Upper lobe of left lung (tissue), 6 donors: ENCODE measurements at regions not wholly inside any gene's neighbourhood (a gene's known extent, or its start where the extent isn't known, plus 50 kb on each side); places are given as distances from the start of the nearest gene placed in this dataset.
"Not testable (repeated sequence)": the region's sequence is repeated elsewhere in the genome, so short reads cannot be mapped to it uniquely, and the experiment has no call there.

ENCODE experiments used
- ATAC-seq, 2 donors: fragments of 200-7000 bp; cut with Tn5 transposase; one replicate each; pipeline ENCODE4 v1.9.1; 2022; ENCODE audit warnings: mild to moderate bottlenecking in 2 of 2, moderate library complexity in 2 of 2; ENCODE audit not compliant: low FRiP score in 2 of 2
- DNase-seq, 2 donors: peaks; one replicate each; pipeline ENCODE4 v3.0.0-alpha.2; 2019 to 2020
- H3K27ac ChIP-seq, 4 donors: fragments of 200-600 bp; sonication (generic); one replicate each; pipeline ENCODE4 v1.5.1; 2016 to 2019
- H3K27me3 ChIP-seq, 4 donors: fragments of 200-600 bp; sonication (generic); one replicate each; pipeline ENCODE4 v1.5.1; 2017 to 2019
- H3K36me3 ChIP-seq, 4 donors: fragments of 200-600 bp; sonication (generic); one replicate each; pipeline ENCODE4 v1.5.1; 2016 to 2019
- H3K4me1 ChIP-seq, 4 donors: fragments of 200-600 bp; sonication (generic); one replicate each; pipeline ENCODE4 v1.5.1; 2018 to 2019
- H3K4me3 ChIP-seq, 4 donors: fragments of 200-600 bp; sonication (generic); one replicate each; pipeline ENCODE4 v1.5.1; 2017 to 2019; ENCODE audit warnings: mild to moderate bottlenecking in 2 of 4, moderate library complexity in 1 of 4
- H3K9me3 ChIP-seq, 4 donors: fragments of 200-600 bp; sonication (generic); one replicate each; pipeline ENCODE4 v1.5.1; 2018 to 2019
- CTCF ChIP-seq, 6 experiments: fragments of 450-650 bp in 4 of 6; fragments of 200-600 bp in 2 of 6; sonication (generic) in 2 of 6; IDR thresholded peaks; one replicate each; pipeline ENCODE4 v1.5.1; 2016 to 2019; ENCODE audit warnings: antibody characterized with exemption in 6 of 6
- EP300 ChIP-seq, 4 donors: sonication (generic); formaldehyde crosslinking; IDR thresholded peaks; one replicate each; pipeline ENCODE4 v1.5.1; 2017; ENCODE audit warnings: antibody characterized with exemption in 4 of 4, control low read depth in 2 of 4
- POLR2A ChIP-seq, 4 donors: fragments of 450-650 bp; IDR thresholded peaks; one replicate each; pipeline ENCODE4 v1.5.1; 2016 to 2017; ENCODE audit warnings: antibody characterized with exemption in 4 of 4, mild to moderate bottlenecking in 2 of 4
- POLR2AphosphoS5 ChIP-seq, 2 donors: sonication (generic); formaldehyde crosslinking; IDR thresholded peaks; one replicate each; pipeline ENCODE4 v1.5.1; 2017; ENCODE audit warnings: antibody characterized with exemption in 2 of 2
- WGBS, 2 donors: methylation state at CpG; one replicate each; pipeline ENCODE4 v1.1.5; 2017 to 2018; 5-methylcytosine and 5-hydroxymethylcytosine counted together
- donor health status: DM: no; HTN: no; CAD: no; lungs with moderate emphysema.
- donor health status: DM: no; HTN: yes; CAD: no; lungs with severe emphysema.

GRCh38 chr4:93947286-93947685 lies 118.7 kb downstream of the ATOH1 start:
- Histone ChIP-seq H3K27me3 (no peaks in the 10 kb centered on the region), H3K4me3 (no peak overlapping the region), H3K9me3 (no peaks in the 10 kb centered on the region), H3K36me3 (no peaks in the 10 kb centered on the region), H3K4me1 (no peaks in the 10 kb centered on the region), H3K27ac (no peak overlapping the region)
- no peak for TF ChIP-seq POLR2A (IDR thresholded peaks at IDR 0.05)
- no peak for TF ChIP-seq POLR2AphosphoS5 (IDR thresholded peaks at IDR 0.05)
- no peak for TF ChIP-seq EP300 (IDR thresholded peaks at IDR 0.05)
- no peak for TF ChIP-seq CTCF (IDR thresholded peaks at IDR 0.05)
- ATAC-seq (no peak), DNase-seq (no peak)

GRCh38 chr4:93950239-93950638 lies 121.7 kb downstream of the ATOH1 start:
- DNase-seq, ATAC-seq, H3K27ac ChIP-seq, H3K4me3 ChIP-seq, H3K36me3 ChIP-seq, H3K4me1 ChIP-seq, H3K27me3 ChIP-seq, H3K9me3 ChIP-seq: not testable (repeated sequence)
- 97 to 98% methylated on average over 4 of the region's 4 CpGs for WGBS, 2 donors

- H3K4me3 ChIP-seq = no peak overlapping the region
- no peaks in the 10 kb centered on the region for H3K27me3 ChIP-seq
- ATAC-seq (no peak), DNase-seq (no peak)
- H3K27ac ChIP-seq = no peak overlapping the region
- no peaks in the 10 kb centered on the region for H3K36me3 ChIP-seq
- TF ChIP-seq POLR2AphosphoS5 (IDR thresholded peaks at IDR 0.05) (no peak), EP300 (IDR thresholded peaks at IDR 0.05) (no peak), CTCF (IDR thresholded peaks at IDR 0.05) (no peak), POLR2A (IDR thresholded peaks at IDR 0.05) (no peak)
- H3K4me1 ChIP-seq = no peaks in the 10 kb centered on the region
- WGBS, 2 donors = 79 to 90% methylated on average over 1 of the region's 1 CpG
- H3K9me3 ChIP-seq = no peaks in the 10 kb centered on the region
These were observed 128.6 kb downstream of the ATOH1 start for GRCh38 chr4:93957186-93957585.

DNA sequence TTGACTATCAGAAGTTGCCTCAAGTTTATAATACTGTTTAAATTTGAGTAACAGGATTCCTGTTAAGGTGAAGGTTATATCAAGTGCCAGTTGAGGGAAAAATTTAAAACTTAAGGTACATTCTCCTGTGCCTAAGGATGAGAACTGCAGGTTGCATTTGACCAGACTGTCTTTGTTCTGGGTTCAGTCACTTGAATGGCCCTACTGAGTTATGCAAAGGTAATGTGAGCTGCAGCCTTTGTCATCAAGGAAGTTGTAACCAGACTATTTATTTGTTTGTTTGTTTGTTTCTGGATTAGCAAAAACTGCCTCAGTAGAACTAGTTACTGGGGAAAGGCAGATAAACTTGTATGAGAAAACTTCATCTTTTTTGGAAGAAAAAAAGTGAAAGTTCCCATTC lies 131.9 kb downstream of the ATOH1 start:
- Histone ChIP-seq H3K4me3 (no peak overlapping the region), H3K27ac (no peak overlapping the region), H3K36me3 (no peaks in the 10 kb centered on the region), H3K4me1 (no peaks in the 10 kb centered on the region), H3K9me3 (no peaks in the 10 kb centered on the region), H3K27me3 (no peaks in the 10 kb centered on the region)
- TF ChIP-seq CTCF (IDR thresholded peaks at IDR 0.05) (no peak), EP300 (IDR thresholded peaks at IDR 0.05) (no peak), POLR2AphosphoS5 (IDR thresholded peaks at IDR 0.05) (no peak), POLR2A (IDR thresholded peaks at IDR 0.05) (no peak)
- no peak for DNase-seq
- no peak for ATAC-seq

- 69 to 87% methylated on average over 3 of the region's 3 CpGs for WGBS, 2 donors
- ATAC-seq = no peak
These were observed 132.4 kb downstream of the ATOH1 start for GRCh38 chr4:93960916-93961315.

More at GRCh38 chr4:93960916-93961315, 132.4 kb downstream of the ATOH1 start:
- Histone ChIP-seq H3K36me3 (no peaks in the 10 kb centered on the region), H3K27ac (no peak overlapping the region), H3K9me3 (no peaks in the 10 kb centered on the region), H3K4me1 (no peaks in the 10 kb centered on the region), H3K4me3 (no peak overlapping the region), H3K27me3 (no peaks in the 10 kb centered on the region)
- no peak for DNase-seq
- no peak for TF ChIP-seq EP300 (IDR thresholded peaks at IDR 0.05)
- TF ChIP-seq POLR2AphosphoS5 (IDR thresholded peaks at IDR 0.05) = no peak
- no peak for TF ChIP-seq POLR2A (IDR thresholded peaks at IDR 0.05)
- TF ChIP-seq CTCF (IDR thresholded peaks at IDR 0.05) = no peak
